GM12872 (cell line): ENCODE measurements at regions not wholly inside any gene's neighbourhood (a gene's known extent, or its start where the extent isn't known, plus 50 kb on each side); places are given as distances from the start of the nearest gene placed in this dataset.

Experiments
- CTCF ChIP-seq: IDR thresholded peaks from 3 replicates; pipeline ENCODE4 v1.5.1; 2011; ENCODE audit warnings: low read depth, mild to moderate bottlenecking, low read length, moderate library complexity; ENCODE audit not compliant: insufficient read depth

GRCh38 chr16:8055761-8056160 is 534.5 kb downstream of the TMEM114 start:
- no peak for TF ChIP-seq CTCF

GRCh38 chr16:8053437-8053836 is 536.9 kb downstream of the TMEM114 start:
- no peak for TF ChIP-seq CTCF

DNA sequence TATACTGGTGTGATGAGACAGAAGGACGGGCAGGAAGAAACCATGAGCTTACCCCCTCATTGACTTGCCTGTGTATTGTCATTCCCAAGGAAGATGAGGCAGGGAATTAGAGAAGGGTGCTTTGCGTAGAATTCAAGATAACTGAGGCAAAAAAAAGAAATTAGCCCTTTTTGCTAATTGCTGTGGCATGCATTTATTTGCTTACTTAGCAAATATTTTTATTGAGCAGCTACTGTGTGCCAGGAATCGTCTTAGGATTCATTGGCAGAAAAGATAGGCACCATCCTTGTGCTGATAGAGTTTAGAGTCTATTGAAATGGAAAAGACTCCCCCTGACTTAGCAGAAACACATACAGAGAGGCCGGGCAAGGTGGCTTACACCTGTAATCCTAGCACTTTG is 541.9 kb downstream of the TMEM114 start:
- TF ChIP-seq CTCF, result no peak

GRCh38 chr16:8047736-8048135 is 542.6 kb downstream of the TMEM114 start:
- TF ChIP-seq CTCF, result no peak

GRCh38 chr16:8044796-8045195 is 545.5 kb downstream of the TMEM114 start:
- no peak for TF ChIP-seq CTCF

DNA sequence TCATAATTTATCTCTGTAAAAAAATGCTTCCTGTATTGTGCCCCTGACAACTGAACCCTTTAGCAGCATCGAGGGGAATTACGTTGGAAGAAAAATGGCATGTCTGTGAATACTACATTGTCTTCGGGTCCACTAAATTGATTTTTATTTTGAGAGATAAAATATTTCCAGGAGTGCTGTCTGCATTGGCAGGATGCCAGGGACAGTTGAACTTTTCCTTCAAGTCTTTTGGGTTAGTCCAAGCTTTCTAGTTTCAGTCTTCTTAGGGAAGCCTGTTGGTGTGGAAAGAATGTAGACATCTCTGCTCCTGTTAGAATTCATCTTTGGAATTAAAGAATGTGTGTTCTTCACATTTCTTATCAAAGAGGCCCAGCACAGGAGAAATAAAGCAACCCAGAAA is 557.9 kb downstream of the TMEM114 start:
- TF ChIP-seq CTCF, result no peak

- TF ChIP-seq CTCF, result no peak
Observed at GRCh38 chr16:8026450-8026849, 563.9 kb downstream of the TMEM114 start.

- no peak for TF ChIP-seq CTCF
Observed at GRCh38 chr16:8023326-8023725, 567.0 kb downstream of the TMEM114 start.
